Cardiac septum (tissue), 1 donor: ENCODE measurements at regions not wholly inside any gene's neighbourhood (a gene's known extent, or its start where the extent isn't known, plus 50 kb on each side); places are given as distances from the start of the nearest gene placed in this dataset.

Source experiments
- DNase-seq: peaks from one replicate; pipeline ENCODE4 v3.0.0-alpha.2; 2020; ENCODE audit warnings: low spot score
- intact Hi-C: fragments of 100-400 bp; cut with DNase I; formaldehyde crosslinking; loops from one replicate; pipeline ENCODE4 v1.14.0; 2022
- donor health status: DM: no; HTN: no; CAD: no.

DNA sequence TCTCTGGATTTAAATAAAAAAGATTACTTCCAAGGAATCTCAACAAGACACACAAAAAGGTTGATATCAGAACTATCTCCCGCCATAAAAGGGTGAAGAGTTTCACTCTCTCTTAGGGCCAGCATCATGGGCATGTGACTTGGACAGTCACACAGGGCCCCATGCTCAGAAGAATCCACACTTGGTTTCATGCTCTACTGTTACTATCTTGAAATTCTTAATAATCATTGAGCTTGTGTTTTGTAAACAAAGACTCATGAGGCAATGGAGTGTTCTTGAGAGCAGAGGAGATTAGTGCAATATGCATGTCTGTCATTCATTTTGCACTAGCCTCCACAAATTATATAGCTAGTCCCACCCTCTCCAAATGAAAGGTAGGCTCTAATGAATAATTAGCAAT, 58.4 kb downstream of the HMHB1 start:
- no peak for DNase-seq
- intact Hi-C loops, result no loop called here

DNA sequence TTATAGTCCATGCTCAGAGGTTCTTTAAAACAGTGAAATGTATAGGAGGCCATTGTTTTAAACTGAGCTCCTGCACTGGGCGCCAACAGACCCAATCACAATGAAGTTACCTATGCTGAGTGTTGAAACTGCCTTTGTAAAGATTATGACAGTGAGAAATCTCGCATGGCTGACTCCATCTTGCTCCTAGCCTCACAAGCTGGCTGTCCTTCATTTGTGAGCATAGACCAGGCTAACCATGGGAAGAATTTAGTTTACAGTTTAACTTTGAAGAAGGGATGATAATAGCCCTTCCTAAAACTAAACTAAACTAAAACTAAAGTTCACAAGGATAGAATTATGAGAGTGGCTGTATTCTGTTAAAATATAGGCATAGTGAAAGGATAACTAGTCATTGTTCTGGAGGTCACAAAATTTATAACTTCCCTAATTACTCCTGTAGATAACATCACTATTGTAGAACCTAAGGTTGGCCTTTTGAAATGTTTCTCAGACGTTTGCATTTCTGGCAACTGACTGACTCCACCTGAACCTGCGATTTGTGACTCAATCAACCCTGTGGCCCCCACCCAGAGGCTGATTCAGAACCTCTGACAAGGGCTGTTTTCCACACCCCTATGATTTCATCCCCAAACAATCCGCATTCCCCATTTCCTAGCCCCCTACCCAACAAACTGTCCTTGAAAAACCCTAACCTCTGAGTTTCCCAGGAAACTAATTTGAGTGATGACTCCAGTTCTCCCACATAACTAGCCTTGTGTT, 59.1 kb downstream of the HMHB1 start:
- intact Hi-C loops, result no loop called here
- no peak for DNase-seq

DNA sequence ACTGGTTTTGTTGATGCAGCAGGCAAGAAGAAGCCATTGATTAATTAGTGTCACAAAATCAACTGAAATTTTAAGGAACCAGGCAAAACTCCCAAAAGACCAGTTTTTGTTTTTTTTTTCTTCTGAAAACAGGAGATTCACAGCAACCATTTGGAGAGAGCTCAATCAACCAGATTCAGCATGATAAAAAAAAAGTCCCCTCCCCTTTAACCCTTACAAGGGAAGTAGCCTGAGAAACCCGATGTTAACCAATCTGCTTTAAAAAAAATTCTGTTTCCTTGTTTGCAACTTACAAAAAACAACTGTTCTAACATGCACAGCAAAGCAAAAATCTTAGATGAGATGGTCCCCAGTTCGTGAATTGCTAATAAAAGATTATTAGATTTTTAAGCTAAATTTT, 59.7 kb downstream of the HMHB1 start:
- intact Hi-C loops, result no loop called here

GRCh38 chr5:143874312-143874711, 62.4 kb downstream of the HMHB1 start:
- intact Hi-C loops, result no loop called here
- DNase-seq, result no peak

More for the DNA sequence above, 59.7 kb downstream of the HMHB1 start:
- DNase-seq, result no peak

DNA sequence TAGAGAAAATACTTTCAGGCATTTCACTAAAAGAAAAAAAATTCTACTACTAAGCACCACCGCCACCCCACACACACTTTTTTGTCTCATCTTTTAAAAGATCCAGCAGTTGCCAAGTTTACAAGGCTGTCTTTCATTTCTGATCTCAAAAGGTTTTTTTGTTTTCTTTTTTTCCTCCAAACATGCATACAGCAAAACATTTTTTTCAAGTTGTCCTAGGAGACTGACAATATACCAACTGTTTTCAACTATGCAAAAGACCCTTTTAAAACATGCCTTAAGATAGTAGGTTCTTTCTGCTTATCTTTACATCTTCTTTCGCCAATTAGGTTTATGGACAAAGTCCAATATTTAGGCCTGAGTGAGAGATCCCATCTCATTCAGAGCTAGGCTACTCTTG, 65.2 kb downstream of the HMHB1 start:
- intact Hi-C loops, result no loop called here
- no peak for DNase-seq

DNA sequence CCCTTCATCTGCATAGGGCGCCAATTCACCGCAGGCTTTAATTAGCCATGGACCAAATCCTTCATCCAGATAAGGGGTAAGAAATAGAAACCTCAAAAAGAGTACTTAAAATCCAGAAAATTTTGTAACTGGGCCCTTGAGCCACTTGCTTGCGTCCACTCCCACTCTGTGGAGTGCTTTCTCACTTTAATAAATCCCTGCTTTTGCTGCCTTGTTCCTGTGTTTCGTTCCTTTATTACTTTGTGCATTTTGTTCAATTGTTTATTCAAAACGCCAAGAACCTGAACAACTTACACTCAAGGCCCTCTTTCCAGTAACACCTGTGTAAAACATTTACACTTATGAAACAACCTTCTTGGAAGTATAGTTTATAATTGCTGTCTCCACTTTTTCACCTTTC, 66.5 kb downstream of the HMHB1 start:
- intact Hi-C loops, result no loop called here
- no peak for DNase-seq

- intact Hi-C loops, result no loop called here
- no peak for DNase-seq
These were observed 67.7 kb downstream of the HMHB1 start for GRCh38 chr5:143879646-143880045.

- intact Hi-C loops, result no loop called here
- DNase-seq, result no peak
These were observed 68.2 kb downstream of the HMHB1 start for GRCh38 chr5:143880178-143880577.

DNA sequence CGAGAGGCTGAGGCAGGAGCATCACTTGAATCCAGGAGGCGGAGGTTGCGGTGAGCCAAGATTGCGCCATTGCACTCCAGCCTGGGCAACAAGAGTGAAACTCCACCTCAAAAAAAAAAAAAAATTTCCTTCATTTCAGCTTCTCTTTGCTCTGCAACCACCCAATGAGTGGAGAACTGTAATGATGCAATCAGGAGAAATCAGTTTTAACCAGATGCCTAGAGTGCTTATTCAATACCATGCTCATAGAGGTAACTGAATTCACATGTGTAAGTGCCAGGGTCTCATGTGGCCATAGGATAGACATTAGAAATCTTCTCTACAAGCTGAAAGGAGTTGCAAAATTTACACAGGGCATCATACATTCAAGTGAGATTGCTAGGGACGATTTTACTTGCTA, 70.6 kb downstream of the HMHB1 start:
- intact Hi-C loops, result no loop called here
- DNase-seq, result no peak

DNA sequence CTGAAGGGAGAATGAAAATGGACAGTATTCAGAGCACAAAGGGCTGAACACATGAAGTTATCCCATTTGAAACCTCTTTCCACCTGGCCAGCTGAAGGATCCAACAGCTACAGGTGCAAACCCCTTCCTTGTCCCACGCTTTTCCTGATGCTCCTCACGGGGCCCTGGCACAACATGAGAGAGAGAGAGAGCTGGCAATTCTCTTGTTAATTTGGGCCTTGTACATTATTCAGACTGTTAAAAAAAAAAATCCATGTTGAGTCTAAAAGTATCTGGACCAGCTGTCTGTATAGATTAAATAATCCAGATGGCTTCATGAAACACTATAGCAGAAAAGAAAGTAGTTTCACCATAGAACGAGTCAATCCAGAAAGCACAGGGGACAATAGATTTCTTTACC, 74.1 kb downstream of the HMHB1 start:
- intact Hi-C loops, result no loop called here
- DNase-seq, result no peak

- DNase-seq, result no peak
- intact Hi-C loops, result no loop called here
These were observed 75.0 kb downstream of the HMHB1 start for GRCh38 chr5:143886651-143887638.

- intact Hi-C loops, result no loop called here
These were observed 76.1 kb downstream of the HMHB1 start for GRCh38 chr5:143887903-143888665.

DNA sequence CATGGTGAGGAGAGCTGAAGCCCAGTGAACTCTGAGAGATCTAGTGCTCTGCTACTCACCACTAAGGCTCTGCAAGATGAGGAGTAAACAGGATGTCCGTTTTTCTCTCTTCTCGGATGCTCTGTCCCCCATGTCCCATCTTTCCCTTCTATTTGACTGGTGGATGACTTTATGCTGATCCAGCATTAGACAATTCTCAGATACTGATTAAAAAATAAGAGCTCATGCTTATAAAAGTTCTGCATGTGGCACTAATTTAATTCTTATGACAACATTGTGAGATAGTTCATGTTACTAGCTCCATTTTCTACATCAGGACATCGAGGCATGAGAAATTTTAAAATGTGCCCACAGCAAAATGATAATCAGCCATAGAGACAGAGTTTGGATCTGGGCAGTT, 77.0 kb downstream of the HMHB1 start:
- no peak for DNase-seq
- intact Hi-C loops, result no loop called here

More at GRCh38 chr5:143887903-143888665, 76.1 kb downstream of the HMHB1 start:
- DNase-seq, result no peak

DNA sequence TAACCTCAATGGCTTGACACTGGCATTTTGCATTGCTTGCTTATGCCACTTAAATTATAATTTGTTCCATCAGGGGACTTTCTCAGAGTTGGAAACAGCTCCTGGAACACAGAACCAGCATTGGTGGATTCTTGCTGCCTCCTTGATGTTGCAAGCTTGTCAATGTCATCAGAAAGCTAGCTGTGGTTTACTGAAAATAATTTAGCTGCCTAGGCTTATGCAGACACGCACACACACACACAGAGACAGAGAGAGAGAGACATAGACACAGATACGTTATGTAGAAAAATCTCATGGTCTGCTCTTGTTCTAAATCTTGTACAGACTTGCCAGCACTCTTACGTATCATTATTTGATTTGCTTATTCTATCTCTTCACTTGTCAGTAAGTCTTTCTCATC, 78.0 kb downstream of the HMHB1 start:
- intact Hi-C loops, result no loop called here
- no peak for DNase-seq

GRCh38 chr5:143890487-143890886, 78.5 kb downstream of the HMHB1 start:
- no peak for DNase-seq
- intact Hi-C loops, result no loop called here

GRCh38 chr5:143892271-143892670, 80.3 kb downstream of the HMHB1 start:
- intact Hi-C loops, result no loop called here
- DNase-seq, result no peak

DNA sequence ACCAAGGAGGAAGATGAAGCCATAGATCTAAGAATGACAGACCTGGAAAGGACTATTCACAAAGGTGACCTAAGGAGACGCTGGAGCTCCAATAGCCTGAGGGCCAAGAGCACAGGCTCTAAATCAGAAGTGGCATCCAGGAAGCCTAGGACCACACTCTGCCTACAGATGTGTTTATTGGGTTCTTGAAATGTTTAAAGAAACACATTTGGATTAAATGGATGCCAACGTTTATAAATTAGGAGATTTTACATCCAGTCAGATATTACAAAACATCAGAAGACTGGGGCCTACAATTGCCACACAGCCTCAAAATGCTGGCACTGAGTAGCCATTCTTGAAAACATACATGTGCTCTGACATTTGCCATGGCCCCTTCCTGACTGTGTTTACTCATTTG, 80.9 kb downstream of the HMHB1 start:
- DNase-seq, result no peak
- intact Hi-C loops, result no loop called here

- no peak for DNase-seq
- intact Hi-C loops, result no loop called here
These were observed 81.7 kb downstream of the HMHB1 start for GRCh38 chr5:143893638-143894037.

DNA sequence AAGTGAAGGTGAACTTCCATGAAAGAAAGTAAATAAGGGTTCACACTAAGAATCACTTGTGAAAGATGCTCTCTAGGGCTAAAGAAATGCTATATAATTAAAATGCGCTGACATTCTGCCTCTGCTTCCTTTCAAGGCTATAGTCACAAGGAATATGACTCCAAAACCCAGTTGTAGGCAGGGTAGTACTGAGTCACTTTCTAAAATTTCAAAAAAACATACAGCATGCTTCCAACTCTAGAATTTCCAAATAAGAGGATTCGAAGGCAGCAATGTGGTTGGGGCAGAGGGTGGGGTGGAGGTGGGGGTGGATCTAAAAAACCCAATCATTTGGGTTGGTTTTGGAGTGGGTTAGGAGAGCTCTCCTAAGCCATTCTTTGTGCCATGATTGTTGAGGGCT, 84.6 kb downstream of the HMHB1 start:
- DNase-seq, result no peak
- intact Hi-C loops, result no loop called here

GRCh38 chr5:143896966-143897365, 85.0 kb downstream of the HMHB1 start:
- DNase-seq, result no peak

More at GRCh38 chr5:143896966-143897365, 85.0 kb downstream of the HMHB1 start:
- intact Hi-C loops, result no loop called here
